Kidney (tissue), 13 donors: ENCODE measurements at regions not wholly inside any gene's neighbourhood (a gene's known extent, or its start where the extent isn't known, plus 50 kb on each side); places are given as distances from the start of the nearest gene placed in this dataset.
"Not testable (repeated sequence)": the region's sequence is repeated elsewhere in the genome, so short reads cannot be mapped to it uniquely, and the experiment has no call there.

Experiments used
- DNase-seq, 5 donors: peaks; one replicate each; pipeline ENCODE4 v3.0.0-alpha.2; 2013 to 2020
- FAIRE-seq: peaks from 2 replicates; lab custom pipeline; 2012; peaks lifted over from hg19 to GRCh38; lab: Jason Lieb, UNC
- H3K27ac ChIP-seq, 2 donors: one replicate each; pipeline ENCODE4 v1.7.0; 2013; ENCODE audit warnings: low read depth in 2 of 2, low read length in 2 of 2, inconsistent platforms in 1 of 2
- H3K27me3 ChIP-seq: one replicate; pipeline ENCODE4 v1.7.1; 2013; ENCODE audit warnings: low read length, inconsistent platforms; ENCODE audit not compliant: control insufficient read depth, insufficient read depth
- H3K36me3 ChIP-seq, 3 donors: one replicate each; pipeline versions ENCODE4 v1.7.0 to v1.7.1; 2013; ENCODE audit warnings: low read length in 3 of 3, control low read depth in 1 of 3, inconsistent platforms in 1 of 3; ENCODE audit not compliant: insufficient read depth in 3 of 3, control insufficient read depth in 2 of 3
- H3K4me1 ChIP-seq, 3 donors: one replicate each; pipeline versions ENCODE4 v1.7.0 to v1.7.1; 2013; ENCODE audit warnings: low read length in 3 of 3, inconsistent platforms in 1 of 3, low read depth in 1 of 3; ENCODE audit not compliant: control insufficient read depth in 2 of 3, insufficient read depth in 2 of 3
- H3K4me3 ChIP-seq, 3 donors: one replicate each; pipeline versions ENCODE4 v1.7.0 to v1.8.1; 2013; ENCODE audit warnings: low read length in 3 of 3, control low read depth in 1 of 3, inconsistent platforms in 1 of 3
- H3K9ac ChIP-seq, 3 donors: one replicate each; pipeline versions ENCODE4 v1.7.0 to v1.7.1; 2013; ENCODE audit warnings: low read length in 3 of 3, control low read depth in 1 of 3, inconsistent platforms in 1 of 3
- H3K9me3 ChIP-seq, 3 donors: one replicate each; pipeline versions ENCODE4 v1.7.0 to v1.7.1; 2013; ENCODE audit warnings: low read length in 3 of 3, control low read depth in 1 of 3, inconsistent platforms in 1 of 3; ENCODE audit not compliant: control insufficient read depth in 2 of 3, insufficient read depth in 1 of 3
- CTCF ChIP-seq: IDR thresholded peaks from 3 replicates; pipeline ENCODE4 v1.5.1; 2012; ENCODE audit warnings: mild to moderate bottlenecking, moderate library complexity, borderline replicate concordance; ENCODE audit not compliant: insufficient read depth; ENCODE audit errors: extremely low read depth
- intact Hi-C: fragments of 100-400 bp; cut with DNase I; formaldehyde crosslinking; loops from one replicate; pipeline ENCODE4 v1.11.1; 2022
- donor health status: control.
- donor health status: control.
- donor health status: control.
- donor health status: control.
- donor health status: control.
- donor health status: DM: yes; HTN: yes; CAD: no.
- donor health status: Normal renal cell carcinoma (clear cell type).

- Histone ChIP-seq H3K27ac (no peak overlapping the region), H3K36me3 (no peaks in the 10 kb centered on the region), H3K27me3 (no peaks in the 10 kb centered on the region), H3K9ac (no peak overlapping the region), H3K4me1 (no peaks in the 10 kb centered on the region), H3K9me3 (no peaks in the 10 kb centered on the region), H3K4me3 (no peak overlapping the region)
- TF ChIP-seq CTCF, result no peak
- DNase-seq (no peak), FAIRE-seq (no peak)
- intact Hi-C loops, result no loop called here
Measured at GRCh38 chr5:87132696-87133095, 135.0 kb upstream of the RASA1 start.

- intact Hi-C loops, H3K27me3 ChIP-seq, H3K36me3 ChIP-seq, H3K4me3 ChIP-seq, DNase-seq, H3K27ac ChIP-seq, H3K9me3 ChIP-seq, FAIRE-seq, H3K9ac ChIP-seq, H3K4me1 ChIP-seq: not testable (repeated sequence)
Measured at GRCh38 chr5:87134513-87134912, 133.2 kb upstream of the RASA1 start.

- Histone ChIP-seq H3K9me3 (no peaks in the 10 kb centered on the region), H3K4me3 (no peak overlapping the region), H3K27me3 (no peaks in the 10 kb centered on the region), H3K36me3 (no peaks in the 10 kb centered on the region), H3K27ac (no peak overlapping the region), H3K9ac (no peak overlapping the region), H3K4me1 (no peaks in the 10 kb centered on the region)
- intact Hi-C loops, result no loop called here
- no peak for TF ChIP-seq CTCF
- FAIRE-seq (no peak), DNase-seq (no peak)
Measured at GRCh38 chr5:87136096-87136495, 131.6 kb upstream of the RASA1 start.

- intact Hi-C loops, result no loop called here
- DNase-seq (no peak), FAIRE-seq (no peak)
- Histone ChIP-seq H3K4me3 (no peak overlapping the region), H3K9ac (no peak overlapping the region), H3K27me3 (no peaks in the 10 kb centered on the region), H3K4me1 (no peaks in the 10 kb centered on the region), H3K9me3 (no peaks in the 10 kb centered on the region), H3K36me3 (no peaks in the 10 kb centered on the region), H3K27ac (no peak overlapping the region)
- no peak for TF ChIP-seq CTCF
Measured at GRCh38 chr5:87136733-87137132, 130.9 kb upstream of the RASA1 start.
